Suprapubic skin (tissue), 4 donors: ENCODE measurements at regions not wholly inside any gene's neighbourhood (a gene's known extent, or its start where the extent isn't known, plus 50 kb on each side); places are given as distances from the start of the nearest gene placed in this dataset.

Experiments used
- DNase-seq, 2 donors: peaks; one replicate each; pipeline ENCODE4 v3.0.0-alpha.2; 2019; ENCODE audit warnings: low spot score in 2 of 2
- H3K27ac ChIP-seq: fragments of 200-600 bp; sonication (generic); one replicate; pipeline ENCODE4 v1.5.1; 2019
- H3K27me3 ChIP-seq: fragments of 200-600 bp; sonication (generic); one replicate; pipeline ENCODE4 v1.5.1; 2019
- H3K36me3 ChIP-seq: fragments of 200-600 bp; sonication (generic); one replicate; pipeline ENCODE4 v1.5.1; 2019
- H3K4me1 ChIP-seq: fragments of 200-600 bp; sonication (generic); one replicate; pipeline ENCODE4 v1.5.1; 2019
- H3K4me3 ChIP-seq: fragments of 200-600 bp; sonication (generic); one replicate; pipeline ENCODE4 v1.5.1; 2019; ENCODE audit warnings: mild to moderate bottlenecking
- H3K9me3 ChIP-seq: fragments of 200-600 bp; sonication (generic); one replicate; pipeline ENCODE4 v1.5.1; 2019
- EP300 ChIP-seq: sonication (generic); formaldehyde crosslinking; IDR thresholded peaks from one replicate; pipeline ENCODE4 v1.6.1; 2017; ENCODE audit warnings: antibody characterized with exemption
- POLR2A ChIP-seq, 2 donors: fragments of 450-650 bp; IDR thresholded peaks; one replicate each; pipeline ENCODE4 v1.6.1; 2017; ENCODE audit warnings: antibody characterized with exemption in 2 of 2, mild to moderate bottlenecking in 2 of 2, moderate library complexity in 2 of 2
- POLR2AphosphoS5 ChIP-seq, 3 donors: sonication (generic); formaldehyde crosslinking; IDR thresholded peaks; one replicate each; pipeline ENCODE4 v1.6.1; 2017; ENCODE audit warnings: antibody characterized with exemption in 3 of 3
- WGBS: methylation state at CpG from one replicate; pipeline ENCODE4 v1.1.5; 2018; 5-methylcytosine and 5-hydroxymethylcytosine counted together
- TF ChIP-seq, protein P1 (sequence below), 2 donors: fragments of 200-600 bp in 1 of 2; fragments of 450-650 bp in 1 of 2; sonication (generic) in 1 of 2; IDR thresholded peaks; one replicate each; pipeline ENCODE4 v1.5.1; 2016 to 2019; ENCODE audit warnings: antibody characterized with exemption in 2 of 2, mild to moderate bottlenecking in 1 of 2, moderate library complexity in 1 of 2

DNA sequence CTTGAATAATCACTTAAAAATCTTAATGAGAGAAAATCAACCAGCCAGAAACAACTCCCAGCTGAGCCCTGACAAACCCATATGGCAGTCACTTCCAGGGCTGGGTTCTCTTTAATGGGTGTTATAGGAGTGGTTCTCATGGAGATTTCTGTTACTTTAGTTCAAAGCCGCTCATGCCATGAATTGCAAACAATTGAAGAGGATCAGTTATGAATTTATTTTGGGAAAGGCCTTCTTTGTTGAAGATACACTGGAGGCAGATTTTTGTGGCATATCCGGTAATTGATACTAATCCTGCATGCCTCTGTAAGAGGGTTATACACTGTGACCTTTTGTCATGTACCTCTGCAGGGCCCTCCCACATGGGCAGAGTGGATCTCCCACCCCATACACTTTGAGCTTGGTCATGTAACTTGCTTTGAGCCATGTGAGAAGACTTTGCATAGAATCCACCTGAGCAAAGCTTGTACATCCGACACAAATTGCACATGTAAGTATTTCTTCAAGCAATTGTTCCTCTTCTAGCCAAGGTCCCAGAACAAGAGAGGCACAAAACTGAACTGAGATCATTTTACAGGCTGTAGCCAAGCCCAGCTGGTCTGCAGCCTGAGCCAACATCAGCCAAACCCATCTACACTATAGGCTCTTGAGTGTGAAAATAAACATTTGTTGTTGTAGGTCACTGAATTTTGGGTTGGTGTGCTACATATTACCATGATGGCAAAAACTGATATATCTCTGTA lies 492.3 kb downstream of the PREX1 start:
- DNase-seq, result no peak
- Histone ChIP-seq H3K27me3 (peaks cover 7% of the 10 kb centered on the region), H3K36me3 (no peaks in the 10 kb centered on the region), H3K9me3 (no peaks in the 10 kb centered on the region), H3K4me3 (no peak overlapping the region), H3K27ac (no peak overlapping the region), H3K4me1 (no peaks in the 10 kb centered on the region)
- TF ChIP-seq, protein P1, sequence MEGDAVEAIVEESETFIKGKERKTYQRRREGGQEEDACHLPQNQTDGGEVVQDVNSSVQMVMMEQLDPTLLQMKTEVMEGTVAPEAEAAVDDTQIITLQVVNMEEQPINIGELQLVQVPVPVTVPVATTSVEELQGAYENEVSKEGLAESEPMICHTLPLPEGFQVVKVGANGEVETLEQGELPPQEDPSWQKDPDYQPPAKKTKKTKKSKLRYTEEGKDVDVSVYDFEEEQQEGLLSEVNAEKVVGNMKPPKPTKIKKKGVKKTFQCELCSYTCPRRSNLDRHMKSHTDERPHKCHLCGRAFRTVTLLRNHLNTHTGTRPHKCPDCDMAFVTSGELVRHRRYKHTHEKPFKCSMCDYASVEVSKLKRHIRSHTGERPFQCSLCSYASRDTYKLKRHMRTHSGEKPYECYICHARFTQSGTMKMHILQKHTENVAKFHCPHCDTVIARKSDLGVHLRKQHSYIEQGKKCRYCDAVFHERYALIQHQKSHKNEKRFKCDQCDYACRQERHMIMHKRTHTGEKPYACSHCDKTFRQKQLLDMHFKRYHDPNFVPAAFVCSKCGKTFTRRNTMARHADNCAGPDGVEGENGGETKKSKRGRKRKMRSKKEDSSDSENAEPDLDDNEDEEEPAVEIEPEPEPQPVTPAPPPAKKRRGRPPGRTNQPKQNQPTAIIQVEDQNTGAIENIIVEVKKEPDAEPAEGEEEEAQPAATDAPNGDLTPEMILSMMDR (IDR thresholded peaks at IDR 0.05), result no peak
- TF ChIP-seq POLR2A (IDR thresholded peaks at IDR 0.05), result no peak
- TF ChIP-seq POLR2AphosphoS5 (IDR thresholded peaks at IDR 0.05), result no peak
- TF ChIP-seq EP300, result no peak
- whole genome bisulfite sequencing, result 82% methylated on average over 3 of the region's 3 CpGs

DNA sequence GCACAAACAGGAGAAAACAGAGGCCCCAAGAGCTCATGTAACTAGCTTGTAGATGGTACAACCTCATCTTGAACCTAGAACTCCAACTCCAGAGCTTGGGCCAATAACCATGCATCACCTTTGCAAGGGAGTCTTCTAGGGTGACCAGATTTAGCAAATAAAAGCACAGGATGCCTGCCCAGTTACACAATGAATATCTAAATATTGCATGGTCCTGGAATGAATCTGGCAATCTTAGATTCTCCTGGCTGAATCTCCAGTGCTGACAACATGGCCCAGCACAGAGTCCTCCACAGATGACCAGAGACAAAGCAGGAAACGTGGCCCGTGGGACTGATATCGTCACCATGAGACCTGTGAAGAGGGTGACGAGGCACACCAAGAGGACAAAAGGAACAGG lies 494.1 kb downstream of the PREX1 start:
- Histone ChIP-seq H3K36me3 (no peaks in the 10 kb centered on the region), H3K4me3 (no peak overlapping the region), H3K27me3 (no peaks in the 10 kb centered on the region), H3K9me3 (no peaks in the 10 kb centered on the region), H3K27ac (no peak overlapping the region), H3K4me1 (no peaks in the 10 kb centered on the region)
- no peak for TF ChIP-seq EP300
- TF ChIP-seq, protein P1 (IDR thresholded peaks at IDR 0.05), result no peak
- TF ChIP-seq POLR2A (IDR thresholded peaks at IDR 0.05), result no peak
- TF ChIP-seq POLR2AphosphoS5 (IDR thresholded peaks at IDR 0.05), result no peak
- 79% methylated on average over 4 of the region's 4 CpGs for WGBS
- no peak for DNase-seq

DNA sequence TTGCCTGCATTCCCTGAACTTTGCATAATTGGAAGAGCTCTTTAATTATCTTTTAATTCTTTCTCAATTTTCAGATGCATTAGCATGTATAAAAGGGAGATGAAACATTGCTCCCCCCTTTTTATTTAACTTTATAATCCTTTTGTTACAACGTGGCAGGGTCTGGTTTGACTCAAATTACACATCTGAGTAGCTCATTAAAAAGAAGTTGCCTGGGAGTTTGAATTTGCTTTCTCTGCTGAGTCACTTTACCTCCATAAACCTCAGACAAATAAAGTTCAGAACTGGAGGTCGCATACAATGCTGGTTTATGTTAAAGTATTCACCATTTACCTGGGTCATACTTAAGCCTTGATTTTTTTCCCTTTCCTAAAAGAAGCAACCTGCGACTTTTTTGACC lies 495.2 kb downstream of the PREX1 start:
- Histone ChIP-seq H3K4me3 (no peak overlapping the region), H3K27ac (no peak overlapping the region), H3K4me1 (no peaks in the 10 kb centered on the region), H3K36me3 (no peaks in the 10 kb centered on the region), H3K27me3 (no peaks in the 10 kb centered on the region), H3K9me3 (no peaks in the 10 kb centered on the region)
- TF ChIP-seq, protein P1 (IDR thresholded peaks at IDR 0.05), result no peak
- no peak for TF ChIP-seq POLR2A (IDR thresholded peaks at IDR 0.05)
- TF ChIP-seq EP300, result no peak
- TF ChIP-seq POLR2AphosphoS5 (IDR thresholded peaks at IDR 0.05), result no peak
- WGBS, result 52% methylated on average over 3 of the region's 3 CpGs
- DNase-seq, result no peak

DNA sequence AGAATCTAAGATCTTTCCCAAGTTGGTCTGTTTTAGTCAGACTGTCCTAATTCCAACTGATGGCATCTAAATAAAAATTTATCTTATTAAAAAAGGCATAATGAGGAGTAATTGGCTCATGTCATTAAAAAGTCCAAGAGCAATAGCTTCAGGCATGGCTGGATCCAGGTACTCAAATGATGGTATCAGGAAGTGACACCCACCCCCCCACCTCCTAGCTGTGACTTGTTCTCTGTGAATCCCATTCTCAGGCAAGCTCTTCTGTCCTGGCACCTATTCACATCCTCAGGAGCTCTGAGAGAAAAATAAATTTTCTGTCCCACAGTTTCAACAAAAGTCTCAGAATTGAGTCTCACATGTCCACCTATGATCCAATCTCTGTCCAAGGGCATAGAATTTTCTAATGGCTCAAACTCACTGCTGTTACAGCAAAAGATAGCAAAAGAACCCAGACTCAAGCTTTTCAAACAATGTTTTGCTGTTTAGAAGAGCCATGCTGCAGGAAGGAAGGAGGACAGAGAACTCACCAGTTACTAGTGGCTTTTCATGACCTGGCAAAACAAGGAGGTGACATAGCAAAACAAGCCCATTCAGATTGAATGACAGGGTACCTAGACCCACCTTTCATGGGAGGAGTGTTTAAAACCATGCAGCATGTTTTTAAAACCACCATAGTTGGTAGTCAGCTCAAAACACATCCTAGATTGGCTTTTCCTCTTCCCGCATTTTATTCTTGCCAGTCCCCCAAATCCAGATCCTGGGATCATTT lies 496.1 kb downstream of the PREX1 start:
- Histone ChIP-seq H3K9me3 (no peaks in the 10 kb centered on the region), H3K4me1 (peaks cover under 1% of the 10 kb centered on the region), H3K27me3 (no peaks in the 10 kb centered on the region), H3K36me3 (no peaks in the 10 kb centered on the region), H3K27ac (no peak overlapping the region), H3K4me3 (no peak overlapping the region)
- TF ChIP-seq EP300 (no peak), POLR2AphosphoS5 (IDR thresholded peaks at IDR 0.05) (no peak), POLR2A (IDR thresholded peaks at IDR 0.05) (no peak)
- TF ChIP-seq, protein P1 (IDR thresholded peaks at IDR 0.05), result no peak
- no peak for DNase-seq
- 89% methylated on average over 1 of the region's 1 CpG for WGBS
